ENCODE measurements at regions not wholly inside any gene's neighbourhood (a gene's known extent, or its start where the extent isn't known, plus 50 kb on each side); places are given as distances from the start of the nearest gene placed in this dataset.

DNA sequence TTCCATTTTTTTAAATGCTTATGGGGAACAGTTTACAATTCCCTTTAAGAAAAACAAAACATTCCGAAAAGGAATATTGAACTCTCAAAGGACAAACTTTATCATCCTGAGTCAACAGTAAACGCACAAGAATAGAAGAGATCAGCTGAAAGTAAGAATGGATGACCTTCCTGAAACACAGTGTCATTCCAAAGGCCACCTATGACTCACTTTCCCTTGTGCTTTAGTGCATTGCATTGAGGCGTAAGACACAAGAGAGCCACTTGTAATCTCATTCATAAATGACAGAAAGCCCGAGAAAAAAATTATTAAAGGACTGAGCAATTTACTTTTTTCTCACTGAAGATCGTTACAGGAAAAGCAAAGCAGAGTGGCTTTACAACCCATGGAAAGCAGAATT, 1062.4 kb upstream of the DIAPH2 start:
- ATAC-seq (no peak), DNase-seq (ENCODE audit: low read depth in 1 of 2, low spot score in 1 of 2) (no peak), FAIRE-seq (no peak)
- CTCF ChIA-PET, result no interaction called here
- Histone ChIP-seq H3K4me3 (no peak overlapping the region), H3K4me2 (no peak overlapping the region), H3K4me1 (no peaks in the 10 kb centered on the region), H3K9me3 (no peaks in the 10 kb centered on the region), H3K27ac (no peak overlapping the region)
- 2% methylated on average over 5 of the region's 5 CpGs for WGBS (ENCODE audit: missing lambda C conversion rate)
- TF ChIP-seq, protein P1, sequence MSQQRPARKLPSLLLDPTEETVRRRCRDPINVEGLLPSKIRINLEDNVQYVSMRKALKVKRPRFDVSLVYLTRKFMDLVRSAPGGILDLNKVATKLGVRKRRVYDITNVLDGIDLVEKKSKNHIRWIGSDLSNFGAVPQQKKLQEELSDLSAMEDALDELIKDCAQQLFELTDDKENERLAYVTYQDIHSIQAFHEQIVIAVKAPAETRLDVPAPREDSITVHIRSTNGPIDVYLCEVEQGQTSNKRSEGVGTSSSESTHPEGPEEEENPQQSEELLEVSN (IDR thresholded peaks at IDR 0.05; ENCODE audit: borderline replicate concordance, low read depth), result no peak
- TF ChIP-seq, protein P2, sequence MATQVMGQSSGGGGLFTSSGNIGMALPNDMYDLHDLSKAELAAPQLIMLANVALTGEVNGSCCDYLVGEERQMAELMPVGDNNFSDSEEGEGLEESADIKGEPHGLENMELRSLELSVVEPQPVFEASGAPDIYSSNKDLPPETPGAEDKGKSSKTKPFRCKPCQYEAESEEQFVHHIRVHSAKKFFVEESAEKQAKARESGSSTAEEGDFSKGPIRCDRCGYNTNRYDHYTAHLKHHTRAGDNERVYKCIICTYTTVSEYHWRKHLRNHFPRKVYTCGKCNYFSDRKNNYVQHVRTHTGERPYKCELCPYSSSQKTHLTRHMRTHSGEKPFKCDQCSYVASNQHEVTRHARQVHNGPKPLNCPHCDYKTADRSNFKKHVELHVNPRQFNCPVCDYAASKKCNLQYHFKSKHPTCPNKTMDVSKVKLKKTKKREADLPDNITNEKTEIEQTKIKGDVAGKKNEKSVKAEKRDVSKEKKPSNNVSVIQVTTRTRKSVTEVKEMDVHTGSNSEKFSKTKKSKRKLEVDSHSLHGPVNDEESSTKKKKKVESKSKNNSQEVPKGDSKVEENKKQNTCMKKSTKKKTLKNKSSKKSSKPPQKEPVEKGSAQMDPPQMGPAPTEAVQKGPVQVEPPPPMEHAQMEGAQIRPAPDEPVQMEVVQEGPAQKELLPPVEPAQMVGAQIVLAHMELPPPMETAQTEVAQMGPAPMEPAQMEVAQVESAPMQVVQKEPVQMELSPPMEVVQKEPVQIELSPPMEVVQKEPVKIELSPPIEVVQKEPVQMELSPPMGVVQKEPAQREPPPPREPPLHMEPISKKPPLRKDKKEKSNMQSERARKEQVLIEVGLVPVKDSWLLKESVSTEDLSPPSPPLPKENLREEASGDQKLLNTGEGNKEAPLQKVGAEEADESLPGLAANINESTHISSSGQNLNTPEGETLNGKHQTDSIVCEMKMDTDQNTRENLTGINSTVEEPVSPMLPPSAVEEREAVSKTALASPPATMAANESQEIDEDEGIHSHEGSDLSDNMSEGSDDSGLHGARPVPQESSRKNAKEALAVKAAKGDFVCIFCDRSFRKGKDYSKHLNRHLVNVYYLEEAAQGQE (IDR thresholded peaks at IDR 0.05), result no peak
- TF ChIP-seq JUNB (IDR thresholded peaks at IDR 0.05), result no peak
- no peak for TF ChIP-seq RAD21 (conservative IDR thresholded peaks at IDR 0.05 in 1 of 2, IDR thresholded peaks at IDR 0.05 in 1 of 2)
- TF ChIP-seq, protein P3, sequence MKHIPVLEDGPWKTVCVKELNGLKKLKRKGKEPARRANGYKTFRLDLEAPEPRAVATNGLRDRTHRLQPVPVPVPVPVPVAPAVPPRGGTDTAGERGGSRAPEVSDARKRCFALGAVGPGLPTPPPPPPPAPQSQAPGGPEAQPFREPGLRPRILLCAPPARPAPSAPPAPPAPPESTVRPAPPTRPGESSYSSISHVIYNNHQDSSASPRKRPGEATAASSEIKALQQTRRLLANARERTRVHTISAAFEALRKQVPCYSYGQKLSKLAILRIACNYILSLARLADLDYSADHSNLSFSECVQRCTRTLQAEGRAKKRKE (CRISPR knock-in tag; IDR thresholded peaks at IDR 0.05; ENCODE audit: low read depth), result no peak
- TF ChIP-seq, protein P4, sequence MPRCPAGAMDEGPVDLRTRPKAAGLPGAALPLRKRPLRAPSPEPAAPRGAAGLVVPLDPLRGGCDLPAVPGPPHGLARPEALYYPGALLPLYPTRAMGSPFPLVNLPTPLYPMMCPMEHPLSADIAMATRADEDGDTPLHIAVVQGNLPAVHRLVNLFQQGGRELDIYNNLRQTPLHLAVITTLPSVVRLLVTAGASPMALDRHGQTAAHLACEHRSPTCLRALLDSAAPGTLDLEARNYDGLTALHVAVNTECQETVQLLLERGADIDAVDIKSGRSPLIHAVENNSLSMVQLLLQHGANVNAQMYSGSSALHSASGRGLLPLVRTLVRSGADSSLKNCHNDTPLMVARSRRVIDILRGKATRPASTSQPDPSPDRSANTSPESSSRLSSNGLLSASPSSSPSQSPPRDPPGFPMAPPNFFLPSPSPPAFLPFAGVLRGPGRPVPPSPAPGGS (IDR thresholded peaks at IDR 0.05), result no peak
- no peak for TF ChIP-seq RARB (CRISPR knock-in tag; IDR thresholded peaks at IDR 0.05)
- no peak for TF ChIP-seq SREBF2 (IDR thresholded peaks at IDR 0.05)
- no peak for TF ChIP-seq BHLHE40 (IDR thresholded peaks at IDR 0.05; ENCODE audit: low read depth, low read length)
- no peak for TF ChIP-seq CHD2 (IDR thresholded peaks at IDR 0.05; ENCODE audit: low read length, partially characterized antibody)
- TF ChIP-seq HOXB13 (CRISPR knock-in tag; IDR thresholded peaks at IDR 0.05; ENCODE audit: low read depth), result no peak
- no peak for TF ChIP-seq TFCP2L1 (CRISPR knock-in tag; IDR thresholded peaks at IDR 0.05)
- TF ChIP-seq, protein P5, sequence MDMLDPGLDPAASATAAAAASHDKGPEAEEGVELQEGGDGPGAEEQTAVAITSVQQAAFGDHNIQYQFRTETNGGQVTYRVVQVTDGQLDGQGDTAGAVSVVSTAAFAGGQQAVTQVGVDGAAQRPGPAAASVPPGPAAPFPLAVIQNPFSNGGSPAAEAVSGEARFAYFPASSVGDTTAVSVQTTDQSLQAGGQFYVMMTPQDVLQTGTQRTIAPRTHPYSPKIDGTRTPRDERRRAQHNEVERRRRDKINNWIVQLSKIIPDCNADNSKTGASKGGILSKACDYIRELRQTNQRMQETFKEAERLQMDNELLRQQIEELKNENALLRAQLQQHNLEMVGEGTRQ (IDR thresholded peaks at IDR 0.05), result no peak
- no peak for TF ChIP-seq NFE2L2 (conservative IDR thresholded peaks at IDR 0.05; ENCODE audit: low read length)
- TF ChIP-seq, protein P6, sequence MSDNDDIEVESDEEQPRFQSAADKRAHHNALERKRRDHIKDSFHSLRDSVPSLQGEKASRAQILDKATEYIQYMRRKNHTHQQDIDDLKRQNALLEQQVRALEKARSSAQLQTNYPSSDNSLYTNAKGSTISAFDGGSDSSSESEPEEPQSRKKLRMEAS (IDR thresholded peaks at IDR 0.05), result no peak
- TF ChIP-seq RNF2 (IDR thresholded peaks at IDR 0.05; ENCODE audit: borderline replicate concordance, low read depth), result no peak
- TF ChIP-seq, protein P7, sequence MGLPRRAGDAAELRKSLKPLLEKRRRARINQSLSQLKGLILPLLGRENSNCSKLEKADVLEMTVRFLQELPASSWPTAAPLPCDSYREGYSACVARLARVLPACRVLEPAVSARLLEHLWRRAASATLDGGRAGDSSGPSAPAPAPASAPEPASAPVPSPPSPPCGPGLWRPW (IDR thresholded peaks at IDR 0.05), result no peak
- no peak for TF ChIP-seq SMC3 (IDR thresholded peaks at IDR 0.05)
- TF ChIP-seq GATA3 (IDR thresholded peaks at IDR 0.05; ENCODE audit: borderline replicate concordance), result no peak
- POLR2A ChIA-PET, result no interaction called here

DNA sequence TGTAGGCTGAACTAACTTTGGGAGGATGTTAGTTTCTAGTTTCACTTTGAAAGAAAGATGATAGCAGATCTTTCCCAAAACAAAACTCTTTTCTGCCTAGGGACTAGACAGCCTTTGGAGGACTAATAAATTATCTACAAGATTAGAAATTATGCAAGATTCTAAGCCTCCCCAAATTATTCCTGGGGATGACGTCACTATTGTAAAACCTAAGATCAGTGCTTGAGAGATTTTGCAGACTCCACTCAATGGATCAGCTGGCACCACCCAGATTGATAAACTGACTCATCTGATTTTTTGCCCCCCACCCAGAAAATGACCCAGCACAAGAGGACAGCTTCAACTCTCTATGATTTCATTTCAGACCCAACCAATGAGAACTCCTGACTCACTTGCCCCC, 1057.9 kb upstream of the DIAPH2 start:
- ChIA-PET CTCF (no interaction called here), POLR2A (no interaction called here)
- ATAC-seq (no peak), FAIRE-seq (no peak), DNase-seq (ENCODE audit: low read depth in 1 of 2, low spot score in 1 of 2) (no peak)
- no peak overlapping the region for H3K4me2 ChIP-seq
- no peak overlapping the region for H3K27ac ChIP-seq
- H3K9me3 ChIP-seq, result no peaks in the 10 kb centered on the region
- TF ChIP-seq POLR2A (IDR thresholded peaks at IDR 0.05; ENCODE audit: low read length) (no peak), NR3C1 (IDR thresholded peaks at IDR 0.05) (no peak)
- WGBS (ENCODE audit: missing lambda C conversion rate), result 0% methylated on average over 1 of the region's 1 CpG
- no peaks in the 10 kb centered on the region for H3K4me1 ChIP-seq
- no peak overlapping the region for H3K4me3 ChIP-seq
